SK-N-SH (cell line): ENCODE measurements at regions not wholly inside any gene's neighbourhood (a gene's known extent, or its start where the extent isn't known, plus 50 kb on each side); places are given as distances from the start of the nearest gene placed in this dataset.

Source experiments
- CTCF ChIA-PET: fragments of 300-600, 350-600 bp; formaldehyde crosslinking; extraction: SDS; loops from one replicate; lab custom pipeline; 2021; lab: Yijun Ruan, JAX
- POLR2A ChIA-PET: fragments of 350-600 bp; sonication (Branson Sonifier 250); formaldehyde crosslinking; extraction: SDS; loops from one replicate; lab custom pipeline; 2020; ENCODE audit warnings: antibody characterized with exemption, inconsistent platforms; lab: Yijun Ruan, JAX
- DNase-seq: peaks from one replicate; pipeline ENCODE4 v3.0.0; 2012
- H2AFZ ChIP-seq: fragments of 200-600 bp; sonication (generic); 2 replicates; pipeline ENCODE4 v1.8.1; 2016; ENCODE audit warnings: antibody characterized with exemption, mild to moderate bottlenecking, low read depth
- H3F3A ChIP-seq: fragments of 200-600 bp; sonication (generic); replicated peaks from 2 replicates; pipeline ENCODE3; 2016; ENCODE audit warnings: antibody characterized with exemption, mild to moderate bottlenecking; ENCODE audit not compliant: insufficient read depth
- H3K27ac ChIP-seq, 2 experiments: fragments of 200-500 bp in 1 of 2; fragments of 200-600 bp in 1 of 2; sonication (Bioruptor generic) in 1 of 2; sonication (generic), shearing (Covaris generic) in 1 of 2; 2 replicates each; pipeline versions ENCODE4 v1.5.1 to v1.6.1; 2014 to 2016; ENCODE audit warnings: low read depth in 2 of 2, inconsistent platforms in 1 of 2, low read length in 1 of 2, mild to moderate bottlenecking in 1 of 2, mixed read lengths in 1 of 2
- H3K27me3 ChIP-seq: fragments of 200-600 bp; sonication (generic), shearing (Covaris generic); 2 replicates; pipeline ENCODE4 v1.6.1; 2016; ENCODE audit warnings: mixed run types; ENCODE audit not compliant: insufficient read depth
- H3K36me3 ChIP-seq, 2 experiments: fragments of 200-500 bp in 1 of 2; fragments of 200-600 bp in 1 of 2; sonication (Bioruptor generic) in 1 of 2; sonication (generic) in 1 of 2; replicated peaks in 1 of 2; 2 replicates each; pipeline versions ENCODE3 to v1.5.1; 2014 to 2016; ENCODE audit warnings: low read length in 1 of 2, mild to moderate bottlenecking in 1 of 2; ENCODE audit not compliant: insufficient read depth in 2 of 2, control insufficient read depth in 1 of 2
- H3K4me1 ChIP-seq, 2 experiments: fragments of 200-500 bp in 1 of 2; fragments of 200-600 bp in 1 of 2; sonication (Bioruptor generic) in 1 of 2; sonication (generic), shearing (Covaris generic) in 1 of 2; 2 replicates each; pipeline versions ENCODE4 v1.5.1 to v1.6.1; 2014 to 2016; ENCODE audit warnings: low read depth in 1 of 2, low read length in 1 of 2, mixed run types in 1 of 2; ENCODE audit not compliant: insufficient read depth in 2 of 2, control insufficient read depth in 1 of 2
- H3K4me2 ChIP-seq: fragments of 200-600 bp; sonication (generic), shearing (Covaris generic); 2 replicates; pipeline ENCODE4 v1.6.1; 2017; ENCODE audit warnings: mixed run types
- H3K4me3 ChIP-seq, 2 experiments: fragments of 200-500 bp in 1 of 2; fragments of 200-600 bp in 1 of 2; sonication (Bioruptor generic) in 1 of 2; sonication (generic), shearing (Covaris generic) in 1 of 2; 2 replicates each; pipeline versions ENCODE4 v1.5.1 to v1.8.1; 2014 to 2016; ENCODE audit warnings: low read depth in 2 of 2, inconsistent platforms in 1 of 2, low read length in 1 of 2, mild to moderate bottlenecking in 1 of 2, mixed read lengths in 1 of 2, moderate library complexity in 1 of 2
- H3K79me2 ChIP-seq: fragments of 200-600 bp; sonication (generic); 2 replicates; pipeline ENCODE4 v1.8.1; 2017; ENCODE audit warnings: mild to moderate bottlenecking; ENCODE audit not compliant: insufficient read depth
- H3K9ac ChIP-seq: fragments of 200-600 bp; sonication (generic); 2 replicates; pipeline ENCODE4 v1.6.1; 2017; ENCODE audit warnings: mixed run types
- H3K9me2 ChIP-seq: fragments of 200-600 bp; sonication (generic); 2 replicates; pipeline ENCODE4 v1.6.1; 2017; ENCODE audit warnings: mixed run types
- H3K9me3 ChIP-seq: fragments of 200-600 bp; sonication (generic); 2 replicates; pipeline ENCODE4 v1.6.1; 2017; ENCODE audit warnings: mixed run types, mild to moderate bottlenecking, moderate library complexity
- H4K20me1 ChIP-seq: fragments of 200-600 bp; sonication (generic); 2 replicates; pipeline ENCODE4 v1.6.1; 2017; ENCODE audit warnings: mild to moderate bottlenecking, mixed run types; ENCODE audit not compliant: insufficient read depth
- ELF1 ChIP-seq: IDR thresholded peaks from 2 replicates; pipeline ENCODE4 v1.4.0; 2012
- EP300 ChIP-seq, 2 experiments: IDR thresholded peaks; 2 replicates each; pipeline versions ENCODE4 v1.4.0 to v1.6.1; 2012; ENCODE audit warnings: borderline replicate concordance in 1 of 2, low read depth in 1 of 2, low read length in 1 of 2
- EZH2phosphoT487 ChIP-seq: fragments of 200-600 bp; sonication (generic); IDR thresholded peaks from 2 replicates; pipeline ENCODE4 v1.6.1; 2017; ENCODE audit warnings: low read depth, mixed run types, mild to moderate bottlenecking, antibody characterized with exemption, moderate library complexity, borderline replicate concordance
- NFIC ChIP-seq: IDR thresholded peaks from 2 replicates; pipeline ENCODE4 v1.4.0; 2012; ENCODE audit warnings: borderline replicate concordance
- RAD21 ChIP-seq: IDR thresholded peaks from 2 replicates; pipeline ENCODE4 v1.6.1; 2012; ENCODE audit warnings: mild to moderate bottlenecking, low read length
- RCOR1 ChIP-seq: fragments of 150-350 bp; IDR thresholded peaks from 2 replicates; pipeline ENCODE4 v1.6.1; 2017; ENCODE audit warnings: antibody characterized with exemption, low read length
- RFX5 ChIP-seq: IDR thresholded peaks from 2 replicates; pipeline ENCODE4 v1.6.1; 2012; ENCODE audit warnings: mild to moderate bottlenecking, improper control_type of control experiment, low read length
- SIN3A ChIP-seq: IDR thresholded peaks from 2 replicates; pipeline ENCODE4 v1.6.1; 2012; ENCODE audit warnings: low read depth, mild to moderate bottlenecking, low read length, moderate library complexity, borderline replicate concordance
- SMC3 ChIP-seq: IDR thresholded peaks from 2 replicates; pipeline ENCODE4 v1.6.1; 2012; ENCODE audit warnings: low read depth, low read length, improper control_type of control experiment
- TCF12 ChIP-seq: IDR thresholded peaks from 2 replicates; pipeline ENCODE4 v1.4.0; 2012
- WGBS: methylation state at CpG from one replicate; pipeline ENCODE4 v1.1.6; 2017; ENCODE audit warnings: low lambda C conversion rate; 5-methylcytosine and 5-hydroxymethylcytosine counted together
- TF ChIP-seq, protein P1 (sequence below): IDR thresholded peaks from 2 replicates; pipeline ENCODE4; 2012
- TF ChIP-seq, protein P2 (sequence below): IDR thresholded peaks from 2 replicates; pipeline ENCODE4 v1.6.1; 2012; ENCODE audit warnings: mild to moderate bottlenecking, low read depth, low read length, moderate library complexity
- TF ChIP-seq, protein P3 (sequence below): fragments of 200-600 bp; sonication (generic); IDR thresholded peaks from 2 replicates; pipeline ENCODE4 v1.6.1; 2017; ENCODE audit warnings: antibody characterized with exemption, mild to moderate bottlenecking, moderate library complexity
- TF ChIP-seq, protein P4 (sequence below): IDR thresholded peaks from 2 replicates; pipeline ENCODE4 v1.4.0; 2012; ENCODE audit warnings: low read depth

DNA sequence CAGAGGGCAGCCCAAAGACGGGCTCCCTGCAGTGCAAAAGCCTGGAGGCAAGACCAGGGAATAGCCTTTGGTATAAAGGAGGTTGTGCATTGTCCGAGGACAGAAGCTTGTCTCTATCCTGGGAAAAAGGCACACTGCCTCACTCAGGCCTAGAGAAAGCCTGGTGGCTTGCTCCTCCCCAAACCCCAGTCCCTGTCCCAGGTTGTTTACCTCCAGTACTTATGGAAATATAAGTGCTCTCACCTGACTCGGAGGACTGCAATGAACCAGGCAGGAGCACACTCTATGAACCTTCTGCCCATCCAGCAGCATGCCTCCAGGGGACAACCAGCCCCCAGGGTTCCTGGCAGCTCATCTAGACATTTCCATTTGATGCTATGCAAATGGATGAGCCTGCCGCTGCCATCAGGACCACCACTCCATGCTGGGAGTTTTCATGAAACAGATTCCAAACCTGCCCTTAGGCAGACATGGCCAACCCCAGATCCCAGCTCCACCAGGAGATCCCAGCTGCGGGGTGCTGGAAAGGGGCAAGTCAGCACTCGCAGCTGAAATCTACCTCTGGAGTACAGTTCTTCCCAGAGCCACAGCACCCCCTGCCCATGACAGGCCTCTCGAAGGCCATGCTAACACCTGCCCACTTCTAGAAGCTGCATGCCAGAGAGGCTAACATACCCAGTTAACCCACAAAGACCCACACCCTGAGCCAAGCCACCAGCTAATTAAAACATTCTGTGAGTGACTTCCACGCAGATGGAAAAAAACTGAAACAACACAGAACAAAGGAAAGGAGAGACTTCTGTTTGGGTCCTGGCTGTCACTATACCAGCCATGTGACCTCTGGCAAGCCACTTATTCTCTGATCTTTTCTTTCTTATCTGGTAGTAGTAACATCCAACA, 101.7 kb downstream of the TTC32 start:
- H3K4me1 ChIP-seq: peaks cover 9 to 22% of the 10 kb centered on the region in 2 experiments; a peak in 2 of 4 replicates
- H3K79me2 ChIP-seq: no peaks in the 10 kb centered on the region
- WGBS: 70% methylated on average over 6 of the region's 8 CpGs
- no peak overlapping the region for H2AFZ ChIP-seq
- no peaks in the 10 kb centered on the region for H3K9me2 ChIP-seq
- TF ChIP-seq TCF12: peak; percentile 81
- TF ChIP-seq NFIC: 0 out of 2 replicates have a peak, but pooled peaks have one; percentile 29
- TF ChIP-seq, protein P1, sequence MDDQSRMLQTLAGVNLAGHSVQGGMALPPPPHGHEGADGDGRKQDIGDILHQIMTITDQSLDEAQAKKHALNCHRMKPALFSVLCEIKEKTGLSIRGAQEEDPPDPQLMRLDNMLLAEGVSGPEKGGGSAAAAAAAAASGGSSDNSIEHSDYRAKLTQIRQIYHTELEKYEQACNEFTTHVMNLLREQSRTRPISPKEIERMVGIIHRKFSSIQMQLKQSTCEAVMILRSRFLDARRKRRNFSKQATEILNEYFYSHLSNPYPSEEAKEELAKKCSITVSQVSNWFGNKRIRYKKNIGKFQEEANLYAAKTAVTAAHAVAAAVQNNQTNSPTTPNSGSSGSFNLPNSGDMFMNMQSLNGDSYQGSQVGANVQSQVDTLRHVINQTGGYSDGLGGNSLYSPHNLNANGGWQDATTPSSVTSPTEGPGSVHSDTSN: 0 out of 2 replicates have a peak, but pooled peaks have one; percentile 6
- TF ChIP-seq RCOR1: no peak
- TF ChIP-seq RAD21: no peak
- H3K4me2 ChIP-seq: no peak overlapping the region
- DNase-seq: no peak
- H3F3A ChIP-seq: peaks cover 8% of the 10 kb centered on the region
- H3K27ac ChIP-seq: no peak overlapping the region
- no peaks in the 10 kb centered on the region for H4K20me1 ChIP-seq
- POLR2A ChIA-PET: no interaction called here
- H3K9me3 ChIP-seq: no peaks in the 10 kb centered on the region
- H3K4me3 ChIP-seq: no peak overlapping the region
- H3K27me3 ChIP-seq: peaks cover 20% of the 10 kb centered on the region; the same call in 1 of the 2 replicates
- no peaks in the 10 kb centered on the region for H3K36me3 ChIP-seq
- CTCF ChIA-PET: no interaction called here
- no peak overlapping the region for H3K9ac ChIP-seq

DNA sequence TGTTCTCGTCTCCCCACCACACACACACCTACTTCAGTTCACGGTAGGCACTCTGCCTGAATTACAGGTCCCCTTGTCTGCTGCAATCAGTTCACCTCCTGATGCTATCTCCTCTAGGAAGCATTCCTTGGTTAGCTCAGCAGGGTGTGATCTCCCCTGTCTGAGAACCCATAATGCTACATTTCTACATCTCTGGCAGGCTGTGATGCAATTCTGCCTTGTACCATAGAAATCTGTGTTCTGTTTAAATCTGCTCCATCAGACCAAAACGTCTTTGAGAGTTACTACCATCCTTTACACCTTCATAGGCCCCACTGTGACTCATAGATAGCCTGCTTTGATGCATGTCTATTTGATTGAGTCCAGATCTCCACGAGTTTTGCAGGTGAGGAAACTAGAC, 103.9 kb downstream of the TTC32 start:
- Histone ChIP-seq H2AFZ (no peak overlapping the region), H3K9me3 (no peaks in the 10 kb centered on the region), H3K27ac (no peak overlapping the region), H3F3A (peaks cover 8% of the 10 kb centered on the region), H3K9me2 (no peaks in the 10 kb centered on the region), H3K27me3 (peaks cover 41% of the 10 kb centered on the region; the same call in 1 of the 2 replicates), H3K79me2 (no peaks in the 10 kb centered on the region), H4K20me1 (no peaks in the 10 kb centered on the region), H3K4me3 (no peak overlapping the region), H3K9ac (no peak overlapping the region), H3K36me3 (no peaks in the 10 kb centered on the region), H3K4me2 (no peak overlapping the region), H3K4me1 (peaks cover 9 to 22% of the 10 kb centered on the region in 2 experiments; a peak in 2 of 4 replicates)
- CTCF ChIA-PET: interaction anchor here (1.9 kb wide), 1 partner anchor 40 kb away, joined by 4 read pairs; no protein-coding TSS in a partner anchor
- DNase-seq: no peak
- TF ChIP-seq, protein P2, sequence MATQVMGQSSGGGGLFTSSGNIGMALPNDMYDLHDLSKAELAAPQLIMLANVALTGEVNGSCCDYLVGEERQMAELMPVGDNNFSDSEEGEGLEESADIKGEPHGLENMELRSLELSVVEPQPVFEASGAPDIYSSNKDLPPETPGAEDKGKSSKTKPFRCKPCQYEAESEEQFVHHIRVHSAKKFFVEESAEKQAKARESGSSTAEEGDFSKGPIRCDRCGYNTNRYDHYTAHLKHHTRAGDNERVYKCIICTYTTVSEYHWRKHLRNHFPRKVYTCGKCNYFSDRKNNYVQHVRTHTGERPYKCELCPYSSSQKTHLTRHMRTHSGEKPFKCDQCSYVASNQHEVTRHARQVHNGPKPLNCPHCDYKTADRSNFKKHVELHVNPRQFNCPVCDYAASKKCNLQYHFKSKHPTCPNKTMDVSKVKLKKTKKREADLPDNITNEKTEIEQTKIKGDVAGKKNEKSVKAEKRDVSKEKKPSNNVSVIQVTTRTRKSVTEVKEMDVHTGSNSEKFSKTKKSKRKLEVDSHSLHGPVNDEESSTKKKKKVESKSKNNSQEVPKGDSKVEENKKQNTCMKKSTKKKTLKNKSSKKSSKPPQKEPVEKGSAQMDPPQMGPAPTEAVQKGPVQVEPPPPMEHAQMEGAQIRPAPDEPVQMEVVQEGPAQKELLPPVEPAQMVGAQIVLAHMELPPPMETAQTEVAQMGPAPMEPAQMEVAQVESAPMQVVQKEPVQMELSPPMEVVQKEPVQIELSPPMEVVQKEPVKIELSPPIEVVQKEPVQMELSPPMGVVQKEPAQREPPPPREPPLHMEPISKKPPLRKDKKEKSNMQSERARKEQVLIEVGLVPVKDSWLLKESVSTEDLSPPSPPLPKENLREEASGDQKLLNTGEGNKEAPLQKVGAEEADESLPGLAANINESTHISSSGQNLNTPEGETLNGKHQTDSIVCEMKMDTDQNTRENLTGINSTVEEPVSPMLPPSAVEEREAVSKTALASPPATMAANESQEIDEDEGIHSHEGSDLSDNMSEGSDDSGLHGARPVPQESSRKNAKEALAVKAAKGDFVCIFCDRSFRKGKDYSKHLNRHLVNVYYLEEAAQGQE: no peak
- TF ChIP-seq ELF1 (no peak), SMC3 (no peak), SIN3A (no peak), EP300 (IDR thresholded peaks at IDR 0.05; ENCODE audit: borderline replicate concordance in 1 of 2, low read depth in 1 of 2, low read length in 1 of 2) (no peak), RFX5 (no peak), TCF12 (no peak), RAD21 (no peak), EZH2phosphoT487 (no peak)
- TF ChIP-seq, protein P1: no peak
- TF ChIP-seq, protein P3, sequence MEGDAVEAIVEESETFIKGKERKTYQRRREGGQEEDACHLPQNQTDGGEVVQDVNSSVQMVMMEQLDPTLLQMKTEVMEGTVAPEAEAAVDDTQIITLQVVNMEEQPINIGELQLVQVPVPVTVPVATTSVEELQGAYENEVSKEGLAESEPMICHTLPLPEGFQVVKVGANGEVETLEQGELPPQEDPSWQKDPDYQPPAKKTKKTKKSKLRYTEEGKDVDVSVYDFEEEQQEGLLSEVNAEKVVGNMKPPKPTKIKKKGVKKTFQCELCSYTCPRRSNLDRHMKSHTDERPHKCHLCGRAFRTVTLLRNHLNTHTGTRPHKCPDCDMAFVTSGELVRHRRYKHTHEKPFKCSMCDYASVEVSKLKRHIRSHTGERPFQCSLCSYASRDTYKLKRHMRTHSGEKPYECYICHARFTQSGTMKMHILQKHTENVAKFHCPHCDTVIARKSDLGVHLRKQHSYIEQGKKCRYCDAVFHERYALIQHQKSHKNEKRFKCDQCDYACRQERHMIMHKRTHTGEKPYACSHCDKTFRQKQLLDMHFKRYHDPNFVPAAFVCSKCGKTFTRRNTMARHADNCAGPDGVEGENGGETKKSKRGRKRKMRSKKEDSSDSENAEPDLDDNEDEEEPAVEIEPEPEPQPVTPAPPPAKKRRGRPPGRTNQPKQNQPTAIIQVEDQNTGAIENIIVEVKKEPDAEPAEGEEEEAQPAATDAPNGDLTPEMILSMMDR: no peak
- TF ChIP-seq, protein P4, sequence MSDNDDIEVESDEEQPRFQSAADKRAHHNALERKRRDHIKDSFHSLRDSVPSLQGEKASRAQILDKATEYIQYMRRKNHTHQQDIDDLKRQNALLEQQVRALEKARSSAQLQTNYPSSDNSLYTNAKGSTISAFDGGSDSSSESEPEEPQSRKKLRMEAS: no peak
- POLR2A ChIA-PET: no interaction called here
- WGBS: 48% methylated on average over 4 of the region's 4 CpGs
